ENCODE measurements at regions not wholly inside any gene's neighbourhood (a gene's known extent, or its start where the extent isn't known, plus 50 kb on each side); places are given as distances from the start of the nearest gene placed in this dataset.

DNA sequence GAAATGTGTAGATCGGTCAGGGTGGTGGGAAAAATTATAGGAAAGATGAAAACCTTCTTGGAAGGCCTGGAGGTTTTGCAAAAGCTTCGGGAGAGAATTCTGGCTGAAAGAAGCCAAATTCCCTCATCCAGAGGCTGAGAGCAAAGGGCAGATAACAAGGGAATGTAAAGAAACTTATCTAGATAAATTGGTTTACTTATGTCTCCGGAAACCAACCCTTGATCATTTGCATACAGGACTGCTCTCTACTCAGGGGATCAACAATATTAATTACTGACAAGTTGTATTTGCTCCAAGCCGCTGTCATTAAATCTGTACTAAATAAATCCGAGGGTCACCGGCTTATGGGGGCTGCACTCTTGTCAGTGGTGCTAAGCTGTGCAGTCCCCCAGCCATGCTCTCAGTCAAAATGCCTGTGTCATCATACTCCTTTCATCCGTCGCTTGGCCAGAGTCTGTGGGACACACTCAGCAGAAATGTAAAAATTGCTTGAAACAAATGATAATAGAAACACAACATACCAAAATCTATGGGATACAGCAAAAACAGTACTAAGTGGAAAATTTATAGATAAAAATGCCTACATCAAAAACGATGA, 715.7 kb downstream of the KCTD8 start:
- intact Hi-C loops (cut with micrococcal nuclease): no loop called here
- DNase-seq: no peak
- H3K9me3 ChIP-seq (replicated peaks): peaks cover 55% of the 10 kb centered on the region

DNA sequence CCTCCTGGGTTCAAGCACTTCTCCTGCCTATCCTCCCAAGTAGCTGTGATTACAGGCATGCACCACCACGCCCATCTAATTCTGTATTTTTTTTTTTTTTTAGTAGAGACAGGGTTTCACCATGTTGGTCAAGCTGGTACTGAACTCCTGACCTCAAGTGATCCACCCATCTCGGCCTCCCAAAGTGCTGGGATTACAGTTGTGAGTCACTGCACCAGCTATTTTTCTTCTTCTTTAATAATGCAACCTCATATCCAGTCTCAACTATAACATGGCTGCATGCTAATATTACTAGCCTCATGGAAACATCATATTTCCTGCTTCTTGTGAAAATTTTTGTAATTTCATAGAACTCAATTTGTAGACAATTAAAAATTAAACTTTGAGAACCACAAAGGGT, 706.5 kb downstream of the KCTD8 start:
- peaks cover 8% of the 10 kb centered on the region for H3K9me3 ChIP-seq (replicated peaks)
- H3K4me3 ChIP-seq: no peak overlapping the region
- no peaks in the 10 kb centered on the region for H3K27me3 ChIP-seq (ENCODE audit: low read depth)
- TF ChIP-seq, protein P1, sequence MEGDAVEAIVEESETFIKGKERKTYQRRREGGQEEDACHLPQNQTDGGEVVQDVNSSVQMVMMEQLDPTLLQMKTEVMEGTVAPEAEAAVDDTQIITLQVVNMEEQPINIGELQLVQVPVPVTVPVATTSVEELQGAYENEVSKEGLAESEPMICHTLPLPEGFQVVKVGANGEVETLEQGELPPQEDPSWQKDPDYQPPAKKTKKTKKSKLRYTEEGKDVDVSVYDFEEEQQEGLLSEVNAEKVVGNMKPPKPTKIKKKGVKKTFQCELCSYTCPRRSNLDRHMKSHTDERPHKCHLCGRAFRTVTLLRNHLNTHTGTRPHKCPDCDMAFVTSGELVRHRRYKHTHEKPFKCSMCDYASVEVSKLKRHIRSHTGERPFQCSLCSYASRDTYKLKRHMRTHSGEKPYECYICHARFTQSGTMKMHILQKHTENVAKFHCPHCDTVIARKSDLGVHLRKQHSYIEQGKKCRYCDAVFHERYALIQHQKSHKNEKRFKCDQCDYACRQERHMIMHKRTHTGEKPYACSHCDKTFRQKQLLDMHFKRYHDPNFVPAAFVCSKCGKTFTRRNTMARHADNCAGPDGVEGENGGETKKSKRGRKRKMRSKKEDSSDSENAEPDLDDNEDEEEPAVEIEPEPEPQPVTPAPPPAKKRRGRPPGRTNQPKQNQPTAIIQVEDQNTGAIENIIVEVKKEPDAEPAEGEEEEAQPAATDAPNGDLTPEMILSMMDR (IDR thresholded peaks at IDR 0.05; ENCODE audit: borderline replicate concordance): no peak
- no peak overlapping the region for H3K27ac ChIP-seq (replicated peaks)
- no peaks in the 10 kb centered on the region for H3K4me1 ChIP-seq
- H3K36me3 ChIP-seq: no peaks in the 10 kb centered on the region
- intact Hi-C loops (cut with micrococcal nuclease): no loop called here
- no peak for DNase-seq

More for the DNA sequence above, 715.7 kb downstream of the KCTD8 start:
- Histone ChIP-seq H3K27ac (replicated peaks) (no peak overlapping the region), H3K36me3 (no peaks in the 10 kb centered on the region), H3K4me1 (no peaks in the 10 kb centered on the region), H3K27me3 (ENCODE audit: low read depth) (no peaks in the 10 kb centered on the region), H3K4me3 (no peak overlapping the region)
- TF ChIP-seq, protein P1 (IDR thresholded peaks at IDR 0.05; ENCODE audit: borderline replicate concordance): no peak

DNA sequence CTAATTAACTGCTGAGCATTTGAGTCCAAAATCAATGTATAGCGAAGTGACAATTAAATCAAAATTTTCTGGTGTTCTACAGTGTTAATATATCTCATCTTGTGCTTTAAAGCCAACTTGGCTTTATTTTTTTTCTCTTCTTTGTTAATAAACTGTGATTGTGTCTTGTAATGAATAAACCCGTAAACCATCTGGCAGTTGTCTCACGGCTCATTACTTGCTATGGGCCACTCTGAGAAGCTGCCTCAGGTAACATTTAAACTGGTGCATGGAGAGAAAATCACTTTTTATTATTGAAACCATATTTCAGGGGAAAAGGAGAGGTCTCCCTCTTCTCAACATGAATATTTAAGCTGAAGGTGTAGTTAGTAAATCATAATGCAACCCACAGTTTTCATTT, 694.0 kb downstream of the KCTD8 start:
- H3K9me3 ChIP-seq (replicated peaks): no peaks in the 10 kb centered on the region
- H3K4me1 ChIP-seq: no peaks in the 10 kb centered on the region
- no peaks in the 10 kb centered on the region for H3K27me3 ChIP-seq (ENCODE audit: low read depth)
- TF ChIP-seq, protein P1 (IDR thresholded peaks at IDR 0.05; ENCODE audit: borderline replicate concordance): no peak
- no peak overlapping the region for H3K4me3 ChIP-seq
- intact Hi-C loops (cut with micrococcal nuclease): no loop called here
- H3K36me3 ChIP-seq: no peaks in the 10 kb centered on the region
- no peak overlapping the region for H3K27ac ChIP-seq (replicated peaks)
- no peak for DNase-seq

DNA sequence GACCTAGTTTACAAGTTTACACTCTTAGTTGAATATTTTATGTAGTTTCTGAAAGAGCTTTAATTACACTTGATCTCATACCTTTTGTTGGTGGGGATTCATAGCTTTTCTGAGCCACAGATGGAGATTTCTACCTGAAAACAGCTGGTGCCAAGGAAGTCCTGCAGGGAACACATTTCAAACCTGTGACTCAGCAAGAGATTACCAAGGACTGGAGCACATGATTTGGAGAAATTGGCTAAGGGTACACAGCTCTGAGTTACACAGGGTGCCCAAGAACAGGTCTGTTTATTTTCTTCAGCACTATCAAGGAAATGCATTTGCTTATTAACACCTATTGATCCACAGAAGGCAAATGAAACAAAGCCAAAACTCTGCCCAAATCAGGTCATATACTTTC, 691.5 kb downstream of the KCTD8 start:
- no peaks in the 10 kb centered on the region for H3K4me1 ChIP-seq
- no peaks in the 10 kb centered on the region for H3K9me3 ChIP-seq (replicated peaks)
- intact Hi-C loops (cut with micrococcal nuclease): no loop called here
- no peak for DNase-seq
- H3K27ac ChIP-seq (replicated peaks): no peak overlapping the region
- H3K4me3 ChIP-seq: no peak overlapping the region
- H3K27me3 ChIP-seq (ENCODE audit: low read depth): no peaks in the 10 kb centered on the region
- TF ChIP-seq, protein P1 (IDR thresholded peaks at IDR 0.05; ENCODE audit: borderline replicate concordance): no peak
- no peaks in the 10 kb centered on the region for H3K36me3 ChIP-seq

DNA sequence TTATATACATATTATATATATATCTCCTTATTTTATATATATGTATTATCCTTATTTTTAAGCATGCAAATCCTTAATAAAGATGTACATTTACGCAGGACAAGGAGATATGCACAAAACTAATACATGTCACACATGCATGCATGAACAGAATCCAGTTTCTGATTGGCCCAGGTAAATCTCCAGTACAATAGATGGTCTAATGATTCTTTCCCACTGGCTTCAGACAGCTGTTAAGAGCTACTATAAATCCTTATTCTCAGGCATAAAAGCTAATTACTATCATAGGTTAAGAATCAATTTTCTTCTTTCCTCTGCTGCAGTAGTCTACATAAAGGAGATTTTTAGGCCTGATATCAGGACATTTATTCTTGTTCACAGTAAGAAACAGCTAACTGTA, 689.8 kb downstream of the KCTD8 start:
- Histone ChIP-seq H3K4me1 (no peaks in the 10 kb centered on the region), H3K27me3 (ENCODE audit: low read depth) (no peaks in the 10 kb centered on the region), H3K36me3 (no peaks in the 10 kb centered on the region), H3K4me3 (no peak overlapping the region), H3K9me3 (replicated peaks) (no peaks in the 10 kb centered on the region), H3K27ac (replicated peaks) (no peak overlapping the region)
- no peak for DNase-seq
- intact Hi-C loops (cut with micrococcal nuclease): no loop called here
- TF ChIP-seq, protein P1 (IDR thresholded peaks at IDR 0.05; ENCODE audit: borderline replicate concordance): no peak

Measured in left ventricle myocardium inferior (tissue), 1 donor.